Effector memory CD8-positive, alpha-beta T cell (primary cell): ENCODE measurements at regions not wholly inside any gene's neighbourhood (a gene's known extent, or its start where the extent isn't known, plus 50 kb on each side); places are given as distances from the start of the nearest gene placed in this dataset.

ENCODE experiments used
- ATAC-seq: fragments of 150-1000 bp; cut with Tn5 transposase; replicated peaks from 2 replicates; pipeline ENCODE4 v1.10.0; 2021; ENCODE audit warnings: mild to moderate bottlenecking, moderate library complexity
- DNase-seq, 3 experiments: peaks; one replicate each; pipeline ENCODE4 v3.0.0; 2021
- H3K27ac Mint-ChIP-seq, 2 donors: one replicate each; pipeline ENCODE4 v1.8.0; 2022; ENCODE audit warnings: mild to moderate bottlenecking in 2 of 2, mixed read lengths in 2 of 2, moderate library complexity in 2 of 2
- H3K27me3 Mint-ChIP-seq, 2 donors: one replicate each; pipeline ENCODE4 v1.8.0; 2022; ENCODE audit warnings: mixed read lengths in 2 of 2
- H3K36me3 Mint-ChIP-seq: one replicate; pipeline ENCODE4 v1.8.0; 2022; ENCODE audit warnings: mild to moderate bottlenecking, moderate library complexity, mixed read lengths; ENCODE audit not compliant: insufficient read depth
- H3K4me1 Mint-ChIP-seq, 2 donors: one replicate each; pipeline ENCODE4 v1.8.0; 2022; ENCODE audit warnings: low read depth in 2 of 2, mixed read lengths in 2 of 2
- H3K4me3 Mint-ChIP-seq, 2 donors: one replicate each; pipeline ENCODE4 v1.8.0; 2022; ENCODE audit warnings: mild to moderate bottlenecking in 2 of 2, mixed read lengths in 2 of 2, moderate library complexity in 2 of 2
- H3K9me3 Mint-ChIP-seq, 2 donors: one replicate each; pipeline ENCODE4 v1.8.0; 2022; ENCODE audit warnings: mixed read lengths in 2 of 2

DNA sequence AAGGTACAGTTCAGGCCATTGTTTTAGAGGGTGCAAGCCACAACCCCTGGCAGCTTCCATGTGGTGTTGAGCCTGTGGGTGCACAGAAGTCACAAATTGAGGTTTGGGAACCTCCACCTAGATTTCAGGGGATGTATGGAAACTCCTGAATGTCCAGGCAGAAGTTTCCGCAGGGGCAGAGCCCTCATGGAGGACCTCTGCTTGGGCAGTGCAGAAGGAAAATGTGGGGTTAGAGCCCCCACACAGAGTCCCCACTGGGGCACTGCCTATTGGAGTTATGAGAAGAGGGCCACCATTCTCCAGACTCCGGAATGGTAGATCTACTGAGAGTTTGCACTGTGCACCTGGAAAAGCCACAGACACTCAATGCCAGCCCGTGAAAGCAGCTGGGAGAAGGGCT, 242.0 kb upstream of the ACTRT1 start:
- Mint-ChIP-seq H3K4me1 (no peaks in the 10 kb centered on the region), H3K27ac (no peak overlapping the region), H3K4me3 (no peak overlapping the region), H3K27me3 (no peaks in the 10 kb centered on the region), H3K36me3 (no peaks in the 10 kb centered on the region), H3K9me3 (peaks cover 0 to 3% of the 10 kb centered on the region in 2 donors)
- DNase-seq (no peak), ATAC-seq (no peak)

GRCh38 chrX:128287693-128288092, 235.5 kb upstream of the ACTRT1 start:
- Mint-ChIP-seq H3K9me3 (peaks cover 0 to 2% of the 10 kb centered on the region in 2 donors), H3K4me3 (no peak overlapping the region), H3K4me1 (no peaks in the 10 kb centered on the region), H3K27ac (no peak overlapping the region), H3K36me3 (no peaks in the 10 kb centered on the region), H3K27me3 (no peaks in the 10 kb centered on the region)
- DNase-seq (no peak), ATAC-seq (no peak)

- H3K27me3 Mint-ChIP-seq: no peaks in the 10 kb centered on the region
- DNase-seq: no peak
- peaks cover 0 to 3% of the 10 kb centered on the region in 2 donors for H3K9me3 Mint-ChIP-seq
- H3K36me3 Mint-ChIP-seq: no peaks in the 10 kb centered on the region
- no peak overlapping the region for H3K27ac Mint-ChIP-seq
- H3K4me3 Mint-ChIP-seq: no peak overlapping the region
- ATAC-seq: no peak
- H3K4me1 Mint-ChIP-seq: no peaks in the 10 kb centered on the region
Observed at GRCh38 chrX:128250621-128251020, 198.4 kb upstream of the ACTRT1 start.

GRCh38 chrX:128216364-128216763, 164.2 kb upstream of the ACTRT1 start:
- Mint-ChIP-seq H3K27ac (no peak overlapping the region), H3K4me1 (no peaks in the 10 kb centered on the region), H3K27me3 (no peaks in the 10 kb centered on the region), H3K9me3 (peaks cover 4 to 16% of the 10 kb centered on the region in 2 donors), H3K36me3 (no peaks in the 10 kb centered on the region), H3K4me3 (no peak overlapping the region)
- DNase-seq: no peak
- ATAC-seq: no peak

DNA sequence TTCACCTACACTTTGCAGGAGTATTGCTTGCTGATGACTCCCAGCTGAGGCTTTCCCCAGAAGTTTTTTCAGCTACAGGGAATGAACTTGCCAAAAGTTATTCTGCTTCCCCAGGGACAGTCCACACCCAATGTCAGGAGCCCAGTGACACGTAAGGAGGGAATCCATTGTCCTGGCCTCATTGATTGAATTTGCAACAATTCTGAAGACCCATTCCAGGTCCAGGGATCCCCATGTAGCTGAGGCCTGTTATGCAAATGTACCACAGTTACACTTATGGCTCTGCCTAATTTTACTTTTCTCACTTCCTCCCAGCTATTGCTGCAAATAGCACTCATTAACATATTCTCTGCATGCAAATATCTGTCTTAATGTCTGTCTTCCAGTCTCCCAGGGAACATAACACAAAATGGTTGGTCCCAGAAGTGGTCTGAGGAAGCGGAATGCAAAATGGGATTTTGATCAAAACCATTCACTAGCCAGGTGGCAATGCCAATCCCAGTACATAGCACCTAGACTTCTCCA, 113.7 kb upstream of the ACTRT1 start:
- Mint-ChIP-seq H3K4me3 (no peak overlapping the region), H3K9me3 (peaks cover 1 to 5% of the 10 kb centered on the region in 2 donors), H3K27me3 (no peaks in the 10 kb centered on the region), H3K36me3 (no peaks in the 10 kb centered on the region), H3K27ac (no peak overlapping the region), H3K4me1 (no peaks in the 10 kb centered on the region)
- no peak for ATAC-seq
- no peak for DNase-seq

DNA sequence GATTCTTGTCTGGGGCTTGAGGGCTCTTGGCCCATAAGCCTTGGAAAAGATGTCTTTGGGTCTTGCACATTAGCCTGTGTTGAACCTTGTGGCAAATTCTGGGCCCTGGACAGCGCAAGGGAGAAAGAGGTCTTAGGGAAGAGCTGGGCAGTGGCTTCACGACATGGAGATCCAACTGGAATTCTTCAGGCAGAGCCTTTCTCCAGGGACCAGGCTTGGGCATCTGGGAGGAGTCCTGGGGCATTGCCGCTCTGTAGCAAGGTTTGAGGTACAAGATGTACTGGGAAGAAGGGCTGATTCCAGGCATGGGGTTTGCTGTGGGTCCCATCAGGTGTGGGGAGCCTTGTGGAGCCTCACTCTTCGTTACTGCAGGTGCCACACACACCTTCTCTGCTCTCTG, 104.0 kb upstream of the ACTRT1 start:
- ATAC-seq (no peak), DNase-seq (no peak)
- H3K9me3 Mint-ChIP-seq: peaks cover 3 to 14% of the 10 kb centered on the region in 2 donors
- H3K36me3 Mint-ChIP-seq: no peaks in the 10 kb centered on the region
- no peaks in the 10 kb centered on the region for H3K27me3 Mint-ChIP-seq
- no peak overlapping the region for H3K27ac Mint-ChIP-seq
- H3K4me1 Mint-ChIP-seq: no peaks in the 10 kb centered on the region
- H3K4me3 Mint-ChIP-seq: no peak overlapping the region

GRCh38 chrX:128142745-128143144, 90.5 kb upstream of the ACTRT1 start:
- Mint-ChIP-seq H3K27me3 (no peaks in the 10 kb centered on the region), H3K36me3 (no peaks in the 10 kb centered on the region), H3K9me3 (peaks cover 0 to 3% of the 10 kb centered on the region in 2 donors), H3K27ac (no peak overlapping the region), H3K4me1 (no peaks in the 10 kb centered on the region), H3K4me3 (no peak overlapping the region)
- DNase-seq (no peak), ATAC-seq (no peak)

DNA sequence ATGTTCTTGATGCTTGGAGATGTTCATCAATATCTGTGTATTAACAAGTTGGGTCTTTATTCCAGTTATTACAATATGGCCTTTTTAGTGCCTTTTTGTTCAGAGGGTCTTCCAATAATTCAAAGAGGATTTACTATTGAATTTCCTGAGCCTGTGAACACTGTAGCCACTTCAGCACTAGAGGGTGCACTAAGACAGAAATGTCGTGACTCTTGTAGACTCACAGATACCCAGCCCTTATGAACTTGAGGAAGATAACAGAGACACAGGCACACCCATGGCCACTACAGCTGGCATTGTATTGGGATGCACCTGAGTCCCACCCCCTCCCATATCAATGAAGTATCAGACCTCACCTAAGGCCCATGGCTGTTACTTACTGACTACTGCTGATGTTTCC, 54.4 kb upstream of the ACTRT1 start:
- Mint-ChIP-seq H3K4me3 (no peak overlapping the region), H3K4me1 (no peaks in the 10 kb centered on the region), H3K27ac (no peak overlapping the region), H3K9me3 (peaks cover 0 to 16% of the 10 kb centered on the region in 2 donors), H3K27me3 (no peaks in the 10 kb centered on the region), H3K36me3 (no peaks in the 10 kb centered on the region)
- ATAC-seq (no peak), DNase-seq (no peak)

- ATAC-seq (no peak), DNase-seq (no peak)
- no peak overlapping the region for H3K27ac Mint-ChIP-seq
- H3K27me3 Mint-ChIP-seq: no peaks in the 10 kb centered on the region
- H3K4me1 Mint-ChIP-seq: no peaks in the 10 kb centered on the region
- H3K4me3 Mint-ChIP-seq: no peak overlapping the region
- H3K36me3 Mint-ChIP-seq: no peaks in the 10 kb centered on the region
- H3K9me3 Mint-ChIP-seq: peaks cover 0 to 16% of the 10 kb centered on the region in 2 donors
Observed at GRCh38 chrX:128105659-128106058, 53.5 kb upstream of the ACTRT1 start.
